ENCODE measurements at regions not wholly inside any gene's neighbourhood (a gene's known extent, or its start where the extent isn't known, plus 50 kb on each side); places are given as distances from the start of the nearest gene placed in this dataset.

DNA sequence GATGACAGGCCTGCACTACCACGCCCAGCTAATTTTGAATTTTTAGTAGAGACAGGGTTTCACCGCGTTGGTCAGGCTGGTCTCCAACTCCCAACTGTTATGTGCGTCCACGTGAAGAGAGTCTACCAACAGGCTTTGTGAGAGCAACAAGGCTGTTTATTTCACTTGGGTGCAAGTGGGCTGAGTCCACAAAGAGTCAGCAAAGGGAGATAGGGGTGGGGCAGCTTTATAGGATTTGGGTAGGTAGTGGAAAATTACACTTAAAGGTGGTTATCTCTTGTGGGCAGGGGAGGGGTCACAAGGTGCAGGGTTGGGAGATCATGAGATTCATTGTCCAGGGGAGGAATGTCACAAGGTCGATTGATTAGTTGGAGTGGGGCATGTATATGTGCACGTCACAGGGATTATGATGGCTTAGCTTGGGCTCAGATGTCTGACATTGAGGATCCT lies 111.6 kb downstream of the GOSR1 start (continued):
- TF ChIP-seq ZNF407 (CRISPR knock-in tag; IDR thresholded peaks at IDR 0.05; ENCODE audit: not compliant biosample characterization) (no peak), ZNF615 (CRISPR knock-in tag; IDR thresholded peaks at IDR 0.05; ENCODE audit: borderline replicate concordance) (no peak), ZNF577 (CRISPR knock-in tag; IDR thresholded peaks at IDR 0.05; ENCODE audit: borderline replicate concordance, low read depth) (no peak), ZNF607 (CRISPR knock-in tag; IDR thresholded peaks at IDR 0.05; ENCODE audit: borderline replicate concordance) (peak; percentile 63; the same call in 1 of the 2 replicates), MED13 (CRISPR knock-in tag; IDR thresholded peaks at IDR 0.05) (peak; percentile 18; the same call in 1 of the 2 replicates), HNRNPK (IDR thresholded peaks at IDR 0.05; ENCODE audit: low read depth, low read length, poor library complexity, severe bottlenecking) (peak; percentile 16), HCFC1 (IDR thresholded peaks at IDR 0.05; ENCODE audit: low read depth, low read length) (no peak), AKAP8 (CRISPR knock-in tag; IDR thresholded peaks at IDR 0.05) (no peak), JUNB (CRISPR knock-in tag; IDR thresholded peaks at IDR 0.05; ENCODE audit: borderline replicate concordance) (no peak), ZNF639 (CRISPR knock-in tag; conservative IDR thresholded peaks at IDR 0.05) (no peak), SUZ12 (IDR thresholded peaks at IDR 0.05; ENCODE audit: low read depth, low read length) (no peak), ZNF570 (CRISPR knock-in tag; IDR thresholded peaks at IDR 0.05; ENCODE audit: borderline replicate concordance) (no peak), ZNF143 (CRISPR knock-in tag; IDR thresholded peaks at IDR 0.05) (no peak), ETV5 (CRISPR knock-in tag; IDR thresholded peaks at IDR 0.05; ENCODE audit: borderline replicate concordance) (peak; percentile 73; the same call in 1 of the 2 replicates), ZNF180 (CRISPR knock-in tag; IDR thresholded peaks at IDR 0.05; ENCODE audit: borderline replicate concordance, low read depth) (no peak), PAWR (CRISPR knock-in tag; IDR thresholded peaks at IDR 0.05; ENCODE audit: borderline replicate concordance) (no peak), EED (CRISPR knock-in tag; IDR thresholded peaks at IDR 0.05) (no peak), TEF (CRISPR knock-in tag; IDR thresholded peaks at IDR 0.05) (no peak)
- TF ChIP-seq, protein P1, sequence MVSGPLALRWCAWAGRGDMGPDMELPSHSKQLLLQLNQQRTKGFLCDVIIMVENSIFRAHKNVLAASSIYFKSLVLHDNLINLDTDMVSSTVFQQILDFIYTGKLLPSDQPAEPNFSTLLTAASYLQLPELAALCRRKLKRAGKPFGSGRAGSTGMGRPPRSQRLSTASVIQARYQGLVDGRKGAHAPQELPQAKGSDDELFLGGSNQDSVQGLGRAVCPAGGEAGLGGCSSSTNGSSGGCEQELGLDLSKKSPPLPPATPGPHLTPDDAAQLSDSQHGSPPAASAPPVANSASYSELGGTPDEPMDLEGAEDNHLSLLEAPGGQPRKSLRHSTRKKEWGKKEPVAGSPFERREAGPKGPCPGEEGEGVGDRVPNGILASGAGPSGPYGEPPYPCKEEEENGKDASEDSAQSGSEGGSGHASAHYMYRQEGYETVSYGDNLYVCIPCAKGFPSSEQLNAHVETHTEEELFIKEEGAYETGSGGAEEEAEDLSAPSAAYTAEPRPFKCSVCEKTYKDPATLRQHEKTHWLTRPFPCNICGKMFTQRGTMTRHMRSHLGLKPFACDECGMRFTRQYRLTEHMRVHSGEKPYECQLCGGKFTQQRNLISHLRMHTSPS (CRISPR knock-in tag; IDR thresholded peaks at IDR 0.05; ENCODE audit: low read depth): no peak; the same call in 1 of the 2 replicates
